PC-3 (cell line): ENCODE measurements at regions not wholly inside any gene's neighbourhood (a gene's known extent, or its start where the extent isn't known, plus 50 kb on each side); places are given as distances from the start of the nearest gene placed in this dataset.

Experiments used
- CTCF ChIP-seq: fragments of 300-600 bp; sonication (generic); conservative IDR thresholded peaks from 2 replicates; pipeline ENCODE4 v1.5.1; 2017; ENCODE audit warnings: antibody characterized with exemption, low read depth, mild to moderate bottlenecking, low read length
- EZH2phosphoT487 ChIP-seq: fragments of 300-600 bp; sonication (generic); IDR thresholded peaks from 2 replicates; pipeline ENCODE4 v1.6.1; 2018; ENCODE audit warnings: mild to moderate bottlenecking, antibody characterized with exemption, low read length, borderline replicate concordance

- TF ChIP-seq CTCF (no peak), EZH2phosphoT487 (no peak)
Measured at GRCh38 chr3:25056036-25056755, 371.9 kb upstream of the RARB start.
